GM04503 (cell line): ENCODE measurements at regions not wholly inside any gene's neighbourhood (a gene's known extent, or its start where the extent isn't known, plus 50 kb on each side); places are given as distances from the start of the nearest gene placed in this dataset.

Experiments used
- DNase-seq: peaks from one replicate; pipeline ENCODE4 v3.0.0-alpha.2; 2012; ENCODE audit warnings: low read depth

GRCh38 chr2:65649811-65650589 lies 217.6 kb upstream of the SPRED2 start:
- no peak for DNase-seq

GRCh38 chr2:65647249-65647842 lies 214.9 kb upstream of the SPRED2 start:
- no peak for DNase-seq

GRCh38 chr2:65640793-65641103 lies 208.3 kb upstream of the SPRED2 start:
- no peak for DNase-seq

DNA sequence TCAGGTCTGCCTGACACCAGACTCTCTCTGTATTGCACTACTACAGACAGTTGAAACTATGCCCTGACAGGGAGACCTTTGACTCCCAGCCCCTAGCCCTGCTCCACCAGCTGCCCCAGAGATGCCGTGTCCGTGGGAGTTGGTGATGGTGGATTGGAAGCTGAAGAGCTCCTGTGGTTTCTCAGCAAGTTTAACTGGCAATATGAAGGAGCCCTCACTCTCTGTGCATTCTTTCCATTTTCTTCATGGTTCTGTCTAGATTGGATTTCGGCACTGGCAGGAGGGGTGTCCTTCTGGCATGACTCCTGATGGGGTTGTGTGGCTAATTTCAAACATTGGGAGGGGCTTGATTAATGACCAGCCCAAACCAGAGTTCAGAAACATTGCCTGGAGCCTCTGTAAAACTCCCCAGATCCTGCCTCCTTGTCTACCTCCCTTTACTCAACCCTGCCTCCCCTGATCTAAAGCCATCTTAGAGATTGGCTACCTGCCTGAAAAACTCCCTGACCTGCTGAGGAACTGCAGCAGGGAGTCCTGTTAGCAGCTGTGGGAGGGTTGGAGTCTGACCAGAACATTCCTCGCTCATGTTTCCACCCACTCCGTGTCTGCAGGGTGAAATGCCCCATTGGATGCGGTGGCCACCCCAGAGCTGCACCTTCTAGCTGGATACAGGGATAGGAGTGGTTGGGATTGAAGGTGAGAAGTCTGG lies 206.9 kb upstream of the SPRED2 start:
- no peak for DNase-seq

GRCh38 chr2:65638443-65638842 lies 206.0 kb upstream of the SPRED2 start:
- no peak for DNase-seq

- no peak for DNase-seq
These were observed 204.5 kb upstream of the SPRED2 start for GRCh38 chr2:65636813-65637483.

DNA sequence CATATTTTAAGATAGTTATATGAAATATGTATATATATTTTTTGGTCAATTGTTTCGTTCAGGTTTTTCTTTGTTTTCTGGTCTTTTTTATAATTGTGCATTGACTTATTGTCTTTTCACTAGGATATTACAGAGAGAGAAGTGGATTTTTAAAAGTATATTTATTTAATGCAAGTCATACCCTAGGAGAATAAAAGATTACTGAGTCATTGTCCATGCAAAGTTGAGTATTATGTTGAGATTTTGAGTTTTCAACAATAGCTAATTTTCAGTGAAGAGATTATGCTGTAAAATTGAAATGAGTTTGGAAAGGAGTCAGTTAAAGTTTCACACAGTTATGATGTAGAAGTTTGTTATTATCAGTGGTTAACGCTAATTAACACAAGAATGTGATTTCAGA lies 203.6 kb upstream of the SPRED2 start:
- DNase-seq: no peak

GRCh38 chr2:65634304-65634703 lies 201.9 kb upstream of the SPRED2 start:
- no peak for DNase-seq

DNA sequence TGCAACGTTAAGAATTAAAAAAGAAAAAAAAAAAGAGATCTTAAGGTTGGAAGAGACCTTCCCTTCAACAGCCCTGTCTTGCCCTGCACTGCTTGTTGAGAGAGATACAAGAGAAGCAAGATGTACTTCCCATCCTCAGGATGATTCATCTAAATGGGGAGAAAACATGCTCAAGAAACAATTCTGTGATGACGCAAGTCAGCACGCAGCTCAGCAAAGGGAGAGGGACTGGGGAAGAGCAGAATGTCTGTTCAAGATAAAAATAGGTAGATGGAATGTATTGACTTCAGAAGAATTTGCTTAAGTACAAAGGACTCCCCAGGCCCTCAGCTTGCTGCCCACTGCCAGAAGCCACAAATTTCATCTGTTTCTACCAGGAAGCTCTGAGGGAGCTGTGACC lies 198.2 kb upstream of the SPRED2 start:
- peak; percentile 46 for DNase-seq

DNA sequence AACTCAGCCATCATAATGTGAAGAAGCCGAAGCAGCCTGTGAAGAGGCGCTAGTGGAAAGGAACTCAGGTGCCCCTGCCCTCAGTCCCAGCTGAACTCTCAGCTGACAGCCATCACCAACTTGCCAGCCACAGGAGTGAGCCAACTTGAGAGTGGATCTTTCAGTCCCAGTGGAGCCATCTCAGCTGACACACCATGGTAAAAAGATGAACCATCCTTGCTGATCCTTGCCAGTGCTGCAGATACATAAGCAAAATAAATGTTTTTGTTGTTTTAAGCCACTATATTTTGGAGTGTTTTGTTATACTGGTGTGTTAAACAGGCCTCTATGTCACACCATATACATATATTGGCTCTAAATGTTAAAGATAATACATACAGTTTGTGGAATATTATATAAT lies 195.8 kb upstream of the SPRED2 start:
- DNase-seq: no peak

DNA sequence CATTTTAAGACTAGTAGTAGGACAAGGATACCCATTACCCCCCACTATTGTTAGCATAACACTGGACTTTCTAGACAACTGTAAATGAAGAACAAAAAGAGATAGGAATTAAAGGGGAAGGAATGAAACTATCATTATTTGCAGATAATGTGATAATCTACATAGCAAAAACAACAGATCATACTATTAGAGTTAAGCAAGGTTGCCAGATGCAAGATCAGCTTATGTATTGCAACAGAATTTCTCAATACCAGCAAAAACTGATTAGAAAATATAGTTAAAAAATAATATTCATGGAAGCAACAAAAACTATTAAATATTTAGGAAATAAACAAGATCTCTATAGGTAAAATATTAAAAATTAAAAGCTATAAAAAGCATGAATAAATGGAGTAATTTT lies 194.4 kb upstream of the SPRED2 start:
- DNase-seq: no peak

DNA sequence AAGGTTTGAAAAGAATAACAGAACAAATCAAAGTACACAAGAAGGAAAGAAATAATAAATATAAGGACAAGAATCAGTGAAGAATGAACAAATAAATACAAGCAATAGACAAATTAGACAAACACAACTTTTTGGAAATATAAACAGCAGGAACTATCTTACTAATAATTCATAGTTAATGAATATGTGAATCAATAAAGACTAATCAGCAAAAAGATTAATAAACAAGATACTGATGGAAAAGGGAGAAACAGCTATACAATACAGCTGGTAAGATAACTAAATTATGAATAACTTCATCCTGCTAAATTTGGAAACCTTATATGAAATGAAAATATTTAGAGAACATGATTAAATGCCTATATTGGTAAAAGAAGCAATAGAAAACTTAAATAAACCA lies 193.6 kb upstream of the SPRED2 start:
- DNase-seq: no peak

GRCh38 chr2:65622951-65623535 lies 190.6 kb upstream of the SPRED2 start:
- DNase-seq: no peak

DNA sequence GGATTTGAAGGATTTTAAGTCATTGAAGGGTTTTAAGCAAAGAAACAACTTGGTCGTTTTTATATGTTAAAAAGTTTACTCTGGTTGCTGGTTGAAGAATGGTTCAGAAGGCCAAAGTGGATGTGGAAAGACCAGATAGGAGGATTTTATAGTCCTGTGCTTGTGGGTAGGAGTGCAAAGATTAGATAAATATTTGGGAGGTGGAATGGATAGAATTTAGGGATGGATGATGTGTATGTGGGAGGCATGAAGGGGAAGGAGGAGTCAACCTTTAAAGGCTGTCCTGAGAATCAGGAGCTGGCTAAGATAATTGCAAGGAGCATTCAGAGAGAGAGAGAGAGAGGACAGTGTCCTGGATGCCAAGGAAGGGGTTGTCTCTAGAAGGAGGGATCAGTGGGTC lies 190.1 kb upstream of the SPRED2 start:
- no peak for DNase-seq

DNA sequence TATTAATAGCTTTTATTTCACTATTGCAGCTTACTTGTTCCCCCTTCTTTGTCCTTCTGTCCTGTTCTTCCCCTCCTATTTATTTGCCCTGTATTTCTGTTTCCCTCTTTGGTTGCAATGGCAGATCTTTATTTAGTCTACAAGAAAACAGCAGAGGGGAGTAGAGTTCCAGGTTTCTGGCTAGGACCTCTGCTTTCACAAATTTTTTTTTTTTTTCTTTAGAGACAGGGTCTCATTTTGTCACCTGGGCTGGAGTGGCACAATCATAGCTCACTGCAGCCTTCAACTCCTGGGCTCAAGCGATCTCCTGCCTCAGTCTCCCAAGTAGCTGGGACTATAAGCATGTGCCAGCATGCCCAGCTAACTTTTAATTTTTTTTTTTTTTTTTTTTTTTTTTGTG lies 188.1 kb upstream of the SPRED2 start:
- DNase-seq: no peak

DNA sequence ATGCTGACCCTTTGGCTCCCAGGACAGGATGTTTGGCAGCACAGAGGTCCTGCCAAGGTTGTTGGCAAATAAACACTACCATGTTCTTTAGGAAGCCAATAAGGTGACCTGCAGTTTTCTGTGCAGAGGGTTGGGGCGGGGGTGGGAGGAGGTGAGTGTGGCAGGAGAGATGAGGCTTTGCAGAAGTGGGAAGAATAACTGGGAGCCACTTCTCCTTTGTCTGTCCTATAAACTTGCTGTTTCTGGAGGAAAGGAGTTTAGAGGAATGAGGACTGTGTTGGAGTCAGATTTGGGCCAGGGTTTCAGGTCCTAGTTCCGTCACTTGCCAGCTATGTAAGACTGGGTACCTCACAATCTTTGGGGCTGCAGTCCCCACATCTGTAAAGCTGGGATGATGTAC lies 187.6 kb upstream of the SPRED2 start:
- DNase-seq: no peak

- DNase-seq: no peak
These were observed 183.2 kb upstream of the SPRED2 start for GRCh38 chr2:65615602-65616001.

- no peak for DNase-seq
These were observed 181.7 kb upstream of the SPRED2 start for GRCh38 chr2:65613968-65614555.

GRCh38 chr2:65611488-65611887 lies 179.1 kb upstream of the SPRED2 start:
- DNase-seq: no peak

GRCh38 chr2:65608916-65609315 lies 176.5 kb upstream of the SPRED2 start:
- DNase-seq: no peak

DNA sequence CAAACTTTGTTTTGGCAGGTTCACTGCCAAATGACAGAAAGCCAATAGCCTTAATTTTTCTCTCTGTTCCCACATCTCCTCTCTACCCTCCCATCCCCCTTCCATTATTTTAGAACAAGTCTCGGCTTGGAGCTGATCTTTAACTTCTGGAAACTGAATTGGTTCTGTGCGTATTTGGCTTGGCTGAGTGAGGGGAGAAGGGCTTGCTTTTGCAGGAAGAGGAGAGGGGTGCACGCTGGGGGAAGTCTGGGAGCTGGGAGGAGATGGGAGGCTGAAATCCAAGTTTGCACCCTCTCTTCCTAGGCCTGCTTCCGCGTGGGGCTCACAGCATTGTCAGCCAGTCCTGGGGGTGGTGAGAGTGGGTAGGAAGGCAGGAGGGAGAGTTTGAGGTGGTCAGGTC lies 176.1 kb upstream of the SPRED2 start:
- no peak for DNase-seq

DNA sequence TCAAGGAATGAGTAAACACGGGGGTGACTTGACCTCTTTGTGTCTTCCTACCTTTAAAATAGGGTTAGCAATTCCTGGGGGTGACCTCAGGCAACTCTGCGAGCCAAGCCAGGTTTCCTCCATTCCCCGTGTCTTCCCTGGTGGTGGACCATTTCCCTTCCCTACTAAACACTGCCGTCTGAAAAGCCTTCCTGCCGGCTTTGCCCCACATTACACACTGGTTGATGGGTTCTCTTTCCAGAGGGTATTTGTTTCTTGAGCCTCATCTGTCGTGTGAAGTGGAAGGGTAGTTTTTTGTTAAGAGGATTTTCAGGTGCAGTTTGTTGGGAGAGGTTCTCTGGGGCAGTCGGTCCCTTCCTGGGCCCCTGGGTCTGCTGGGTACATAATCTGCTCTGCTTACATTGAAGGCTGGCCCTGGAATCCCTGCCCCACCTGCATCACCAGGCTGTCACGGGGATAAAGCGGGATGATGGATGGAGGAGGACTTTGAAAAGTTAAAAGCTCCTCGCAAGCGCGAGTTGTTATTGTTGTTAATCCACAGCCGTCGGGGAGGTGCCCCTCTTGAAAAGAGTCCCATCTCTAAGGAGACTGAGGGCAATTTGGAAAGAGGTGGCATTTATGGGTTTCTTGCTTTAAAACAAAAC lies 175.4 kb upstream of the SPRED2 start:
- no peak for DNase-seq
